Esophagus squamous epithelium (tissue), 5 donors: ENCODE measurements at regions not wholly inside any gene's neighbourhood (a gene's known extent, or its start where the extent isn't known, plus 50 kb on each side); places are given as distances from the start of the nearest gene placed in this dataset.
"Not testable (repeated sequence)": the region's sequence is repeated elsewhere in the genome, so short reads cannot be mapped to it uniquely, and the experiment has no call there.

Source experiments
- DNase-seq: peaks from one replicate; lab custom pipeline; 2025; lab: John Stamatoyannopoulos, UW
- H3K27ac ChIP-seq, 4 donors: fragments of 200-600 bp; sonication (generic); one replicate each; pipeline ENCODE4 v1.5.1; 2016 to 2019; ENCODE audit warnings: mild to moderate bottlenecking in 1 of 4
- H3K27me3 ChIP-seq, 4 donors: fragments of 200-600 bp; sonication (generic); 1 replicate in 3 of 4; 2 replicates in 1 of 4; pipeline versions ENCODE4 v1.5.1 to v1.6.0; 2017 to 2021; ENCODE audit warnings: antibody characterized with exemption in 1 of 4
- H3K36me3 ChIP-seq, 3 donors: fragments of 200-600 bp; sonication (generic); one replicate each; pipeline ENCODE4 v1.5.1; 2016 to 2019
- H3K4me1 ChIP-seq, 3 donors: fragments of 200-600 bp; sonication (generic); one replicate each; pipeline ENCODE4 v1.5.1; 2017 to 2019
- H3K4me3 ChIP-seq, 4 donors: fragments of 200-600 bp; sonication (generic); 1 replicate in 3 of 4; 2 replicates in 1 of 4; pipeline ENCODE4 v1.5.1; 2016 to 2019; ENCODE audit warnings: mild to moderate bottlenecking in 2 of 4, moderate library complexity in 1 of 4
- H3K9me3 ChIP-seq, 3 donors: fragments of 200-600 bp; sonication (generic); one replicate each; pipeline ENCODE4 v1.5.1; 2016 to 2019
- CTCF ChIP-seq, 6 experiments: fragments of 450-650 bp in 4 of 6; fragments of 200-600 bp in 2 of 6; sonication (generic) in 2 of 6; IDR thresholded peaks; one replicate each; pipeline ENCODE4 v1.5.1; 2016 to 2019; ENCODE audit warnings: antibody characterized with exemption in 6 of 6, mild to moderate bottlenecking in 4 of 6, moderate library complexity in 4 of 6
- POLR2A ChIP-seq, 4 donors: fragments of 450-650 bp; IDR thresholded peaks; one replicate each; pipeline ENCODE4 v1.6.1; 2017; ENCODE audit warnings: antibody characterized with exemption in 4 of 4, mild to moderate bottlenecking in 4 of 4, moderate library complexity in 3 of 4
- WGBS, 2 donors: methylation state at CpG; one replicate each; pipeline ENCODE4 v1.1.5; 2018; 5-methylcytosine and 5-hydroxymethylcytosine counted together
- intact Hi-C: fragments of 100-400 bp; cut with DNase I; formaldehyde crosslinking; loops from one replicate; pipeline ENCODE4 v1.15.0; 2022
- donor health status: DM: yes; HTN: yes; CAD: no.

GRCh38 chr7:125423458-125424155 lies 494.0 kb upstream of the POT1 start:
- Histone ChIP-seq H3K9me3 (no peaks in the 10 kb centered on the region), H3K4me3 (no peak overlapping the region), H3K4me1 (no peaks in the 10 kb centered on the region), H3K27ac (no peak overlapping the region), H3K27me3 (no peaks in the 10 kb centered on the region), H3K36me3 (no peaks in the 10 kb centered on the region)
- no peak for DNase-seq
- TF ChIP-seq CTCF (IDR thresholded peaks at IDR 0.05) = no peak
- intact Hi-C loops = no loop called here

GRCh38 chr7:125421407-125421806 lies 491.8 kb upstream of the POT1 start:
- H3K4me1 ChIP-seq, H3K27ac ChIP-seq, H3K36me3 ChIP-seq, H3K27me3 ChIP-seq, DNase-seq, intact Hi-C loops, H3K9me3 ChIP-seq, H3K4me3 ChIP-seq: not testable (repeated sequence)
- 65 to 87% methylated on average over 3 of the region's 3 CpGs for WGBS, 2 donors

DNA sequence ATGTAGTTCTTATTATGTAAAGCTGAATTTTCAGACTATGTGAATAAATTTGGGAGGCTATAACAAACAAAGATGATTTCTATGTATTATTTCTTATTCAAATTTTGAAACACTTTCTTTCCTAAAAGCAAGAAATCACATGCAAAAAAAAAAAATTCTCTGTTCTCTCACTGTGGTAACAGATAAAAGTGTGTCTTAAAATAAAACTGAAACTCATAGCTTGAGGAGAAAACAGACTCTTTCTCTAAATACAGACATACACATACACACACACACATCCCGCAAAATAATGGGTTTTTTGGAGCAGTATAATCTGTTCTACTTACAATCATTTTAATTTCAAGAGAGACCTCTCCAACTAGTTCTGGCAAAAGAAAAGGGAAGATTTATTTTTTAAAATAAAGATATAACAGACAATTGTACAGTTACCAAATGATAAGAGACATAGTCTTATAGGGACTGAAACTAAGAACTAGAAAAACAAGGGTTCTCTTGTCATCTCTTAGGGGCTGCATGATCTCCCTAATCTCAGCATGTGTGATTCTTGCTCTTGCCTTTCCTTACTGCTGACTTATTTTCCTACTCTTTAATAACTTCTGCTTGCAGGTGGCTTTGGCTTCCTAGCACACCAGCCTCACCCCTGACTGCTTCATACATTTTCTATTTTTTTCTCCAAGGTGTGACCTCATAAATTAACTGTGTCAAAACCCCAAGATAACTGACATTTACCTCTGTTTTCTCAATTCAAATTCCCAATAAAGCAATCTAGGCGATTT lies 483.5 kb upstream of the POT1 start:
- intact Hi-C loops = no loop called here
- no peaks in the 10 kb centered on the region for H3K27me3 ChIP-seq
- no peaks in the 10 kb centered on the region for H3K4me1 ChIP-seq
- H3K4me3 ChIP-seq = no peak overlapping the region
- no peaks in the 10 kb centered on the region for H3K36me3 ChIP-seq
- 63 to 77% methylated on average over 2 of the region's 2 CpGs for WGBS, 2 donors
- DNase-seq = no peak
- no peaks in the 10 kb centered on the region for H3K9me3 ChIP-seq
- TF ChIP-seq POLR2A (IDR thresholded peaks at IDR 0.05) = no peak
- TF ChIP-seq CTCF (IDR thresholded peaks at IDR 0.05) = no peak
- H3K27ac ChIP-seq = no peak overlapping the region

- Histone ChIP-seq H3K27me3 (no peaks in the 10 kb centered on the region), H3K36me3 (no peaks in the 10 kb centered on the region), H3K4me1 (no peaks in the 10 kb centered on the region), H3K27ac (no peak overlapping the region), H3K9me3 (no peaks in the 10 kb centered on the region), H3K4me3 (no peak overlapping the region)
- no peak for DNase-seq
- TF ChIP-seq CTCF (IDR thresholded peaks at IDR 0.05) (no peak), POLR2A (IDR thresholded peaks at IDR 0.05) (no peak)
- intact Hi-C loops = no loop called here
These were observed 480.3 kb upstream of the POT1 start for GRCh38 chr7:125409921-125410320.

- DNase-seq = no peak
- Histone ChIP-seq H3K36me3 (no peaks in the 10 kb centered on the region), H3K4me3 (no peak overlapping the region), H3K27me3 (no peaks in the 10 kb centered on the region), H3K27ac (no peak overlapping the region), H3K4me1 (no peaks in the 10 kb centered on the region), H3K9me3 (no peaks in the 10 kb centered on the region)
- intact Hi-C loops = no loop called here
- WGBS, 2 donors = 39 to 40% methylated on average over 1 of the region's 1 CpG
- TF ChIP-seq POLR2A (IDR thresholded peaks at IDR 0.05) (no peak), CTCF (IDR thresholded peaks at IDR 0.05) (no peak)
These were observed 476.5 kb upstream of the POT1 start for GRCh38 chr7:125406111-125406510.
